H9 (cell line): ENCODE measurements at regions not wholly inside any gene's neighbourhood (a gene's known extent, or its start where the extent isn't known, plus 50 kb on each side); places are given as distances from the start of the nearest gene placed in this dataset.

ENCODE experiments used
- DNase-seq: peaks from one replicate; pipeline ENCODE4 v3.0.0-alpha.2; 2017
- H2AFZ ChIP-seq: one replicate; pipeline ENCODE4 v1.6.1; 2013; ENCODE audit warnings: mild to moderate bottlenecking, low read length, control low read depth, moderate library complexity
- H2AK5ac ChIP-seq: 2 replicates; pipeline ENCODE4 v1.6.1; 2013; ENCODE audit warnings: low read length, control low read depth, mixed read lengths; ENCODE audit not compliant: insufficient read length
- H2BK120ac ChIP-seq: one replicate; pipeline ENCODE4 v1.6.1; 2013; ENCODE audit warnings: low read depth, mild to moderate bottlenecking, low read length, control low read depth, inconsistent platforms; ENCODE audit not compliant: poor library complexity, severe bottlenecking
- H2BK12ac ChIP-seq: 2 replicates; pipeline ENCODE4 v1.6.1; 2013; ENCODE audit warnings: low read length, control low read depth, mixed read lengths, low read depth; ENCODE audit not compliant: insufficient read length
- H2BK15ac ChIP-seq: 2 replicates; pipeline ENCODE4 v1.6.1; 2013; ENCODE audit warnings: low read depth, low read length, control low read depth
- H2BK20ac ChIP-seq: one replicate; pipeline ENCODE4 v1.6.1; 2013; ENCODE audit warnings: low read depth, mild to moderate bottlenecking, low read length, control low read depth, inconsistent platforms; ENCODE audit not compliant: poor library complexity, severe bottlenecking
- H2BK5ac ChIP-seq: 2 replicates; pipeline ENCODE4 v1.6.1; 2013; ENCODE audit warnings: low read length, control low read depth, mixed read lengths; ENCODE audit not compliant: insufficient read length
- H3K14ac ChIP-seq: 2 replicates; pipeline ENCODE4 v1.6.1; 2013; ENCODE audit warnings: low read length, control low read depth; ENCODE audit not compliant: insufficient read depth
- H3K18ac ChIP-seq: 2 replicates; pipeline ENCODE4 v1.6.1; 2013; ENCODE audit warnings: low read depth, mild to moderate bottlenecking, mixed read lengths, low read length, control low read depth; ENCODE audit not compliant: insufficient read length
- H3K23ac ChIP-seq: 2 replicates; pipeline ENCODE4 v1.6.1; 2013; ENCODE audit warnings: low read length, control low read depth, mixed read lengths, low read depth; ENCODE audit not compliant: insufficient read length
- H3K23me2 ChIP-seq: 2 replicates; pipeline ENCODE4 v1.6.1; 2013; ENCODE audit warnings: low read depth, mild to moderate bottlenecking, mixed read lengths, low read length, control low read depth; ENCODE audit not compliant: insufficient read length, poor library complexity, severe bottlenecking
- H3K27ac ChIP-seq: 2 replicates; pipeline ENCODE4 v1.5.1; 2013; ENCODE audit warnings: low read length, control low read depth, mixed read lengths, low read depth; ENCODE audit not compliant: insufficient read length
- H3K27me3 ChIP-seq: 2 replicates; pipeline ENCODE4 v1.6.1; 2013; ENCODE audit warnings: low read length, control low read depth, inconsistent platforms; ENCODE audit not compliant: insufficient read depth
- H3K4ac ChIP-seq: 2 replicates; pipeline ENCODE4 v1.6.1; 2013; ENCODE audit warnings: low read depth, mild to moderate bottlenecking, control low read depth, inconsistent platforms, low read length, moderate library complexity
- H3K4me1 ChIP-seq: 2 replicates; pipeline ENCODE4 v1.6.1; 2013; ENCODE audit warnings: low read length, control low read depth, inconsistent platforms; ENCODE audit not compliant: insufficient read depth
- H3K4me2 ChIP-seq: 2 replicates; pipeline ENCODE4 v1.6.1; 2013; ENCODE audit warnings: low read length, control low read depth, mixed read lengths; ENCODE audit not compliant: insufficient read length, insufficient read depth
- H3K56ac ChIP-seq: 2 replicates; pipeline ENCODE4 v1.6.1; 2013; ENCODE audit warnings: low read depth, mild to moderate bottlenecking, mixed read lengths, low read length, control low read depth; ENCODE audit not compliant: insufficient read length
- H3K79me1 ChIP-seq: 2 replicates; pipeline ENCODE4 v1.6.1; 2013; ENCODE audit warnings: low read depth, mild to moderate bottlenecking, moderate library complexity, low read length, control low read depth, inconsistent platforms; ENCODE audit not compliant: insufficient read depth, poor library complexity, severe bottlenecking
- H3K79me2 ChIP-seq: 2 replicates; pipeline ENCODE4 v1.6.1; 2013; ENCODE audit warnings: low read length, control low read depth, inconsistent platforms; ENCODE audit not compliant: insufficient read depth
- H3K9ac ChIP-seq: 2 replicates; pipeline ENCODE4 v1.6.1; 2013; ENCODE audit warnings: low read length, control low read depth, mixed read lengths; ENCODE audit not compliant: insufficient read length; ENCODE audit errors: extremely low read depth
- H3K9me3 ChIP-seq: one replicate; pipeline ENCODE4 v1.6.1; 2013; ENCODE audit warnings: low read depth, low read length, inconsistent platforms; ENCODE audit not compliant: control insufficient read depth
- H3T11ph ChIP-seq: one replicate; pipeline ENCODE4 v1.6.1; 2013; ENCODE audit warnings: mild to moderate bottlenecking, low read length, control low read depth, inconsistent platforms
- H4K20me1 ChIP-seq: one replicate; pipeline ENCODE4 v1.6.1; 2013; ENCODE audit not compliant: control insufficient read depth, insufficient read length, insufficient read depth
- H4K5ac ChIP-seq: 2 replicates; pipeline ENCODE4 v1.6.1; 2013; ENCODE audit warnings: low read depth, mild to moderate bottlenecking, mixed read lengths, low read length, control low read depth; ENCODE audit not compliant: insufficient read length
- H4K8ac ChIP-seq: replicated peaks from 2 replicates; pipeline ENCODE4 v1.6.1; 2013; ENCODE audit warnings: low read length, control low read depth, mixed read lengths, low read depth; ENCODE audit not compliant: insufficient read length
- H4K91ac ChIP-seq: 2 replicates; pipeline ENCODE4 v1.6.1; 2013; ENCODE audit warnings: low read depth, mild to moderate bottlenecking, moderate library complexity, mixed read lengths, low read length, control low read depth; ENCODE audit not compliant: insufficient read length
- H3K27ac Mint-ChIP-seq, 3 experiments: 2 replicates in 2 of 3; 3 replicates in 1 of 3; pipeline ENCODE4 v1.8.0; 2020 to 2021; ENCODE audit warnings: mixed read lengths in 3 of 3, mild to moderate bottlenecking in 1 of 3, moderate library complexity in 1 of 3
- H3K27me3 Mint-ChIP-seq: 2 replicates; pipeline ENCODE4 v1.8.0; 2021; ENCODE audit warnings: low read depth, mild to moderate bottlenecking, moderate library complexity, mixed read lengths
- H3K36me3 Mint-ChIP-seq, 3 experiments: 2 replicates in 2 of 3; 3 replicates in 1 of 3; pipeline ENCODE4 v1.8.0; 2020 to 2021; ENCODE audit warnings: low read depth in 3 of 3, mixed read lengths in 3 of 3; ENCODE audit not compliant: insufficient read depth in 1 of 3
- H3K4me1 Mint-ChIP-seq, 2 experiments: 2 replicates each; pipeline ENCODE4 v1.8.0; 2020; ENCODE audit warnings: mixed read lengths in 2 of 2
- H3K4me3 Mint-ChIP-seq, 2 experiments: 2 replicates in 1 of 2; 3 replicates in 1 of 2; pipeline ENCODE4 v1.8.0; 2020 to 2021; ENCODE audit warnings: mild to moderate bottlenecking in 2 of 2, mixed read lengths in 2 of 2, moderate library complexity in 1 of 2
- H3K9me3 Mint-ChIP-seq, 2 experiments: 2 replicates in 1 of 2; 3 replicates in 1 of 2; pipeline ENCODE4 v1.8.0; 2020; ENCODE audit warnings: mild to moderate bottlenecking in 2 of 2, mixed read lengths in 2 of 2, moderate library complexity in 1 of 2
- CTCF ChIP-seq: fragments of 200-600 bp; sonication (generic); conservative IDR thresholded peaks from 3 replicates; pipeline ENCODE4 v1.8.0; 2021; ENCODE audit warnings: antibody characterized with exemption, mild to moderate bottlenecking

GRCh38 chr2:21759819-21760218, 636.1 kb downstream of the TDRD15 start:
- TF ChIP-seq CTCF: no peak
- Histone ChIP-seq H3K23me2 (no peaks in the 10 kb centered on the region), H3K4ac (no peak overlapping the region), H3K9me3 (no peaks in the 10 kb centered on the region), H4K8ac (no peak overlapping the region), H3K23ac (no peak overlapping the region), H3K27ac (no peak overlapping the region), H2AFZ (no peak overlapping the region), H3K9ac (no peak overlapping the region), H4K5ac (no peak overlapping the region), H2BK12ac (no peak overlapping the region), H3K4me2 (no peak overlapping the region), H2BK15ac (no peak overlapping the region), H2BK5ac (no peak overlapping the region), H3K14ac (no peak overlapping the region), H2BK120ac (no peak overlapping the region), H3K56ac (no peak overlapping the region), H3K79me1 (no peaks in the 10 kb centered on the region), H4K91ac (no peak overlapping the region), H3K27me3 (no peaks in the 10 kb centered on the region), H3K18ac (no peak overlapping the region), H2BK20ac (no peak overlapping the region), H3K4me1 (no peaks in the 10 kb centered on the region), H2AK5ac (no peak overlapping the region), H4K20me1 (no peaks in the 10 kb centered on the region), H3T11ph (no peak overlapping the region), H3K79me2 (no peaks in the 10 kb centered on the region)
- peaks cover 2 to 18% (median 7%) of the 10 kb centered on the region in 3 experiments; a peak in 5 of 7 replicates for H3K36me3 Mint-ChIP-seq
- no peak overlapping the region for H3K4me3 Mint-ChIP-seq
- H3K4me1 Mint-ChIP-seq: peaks cover 5 to 26% of the 10 kb centered on the region in 2 experiments
- no peak for DNase-seq
- H3K9me3 Mint-ChIP-seq: peaks cover 11 to 13% of the 10 kb centered on the region in 2 experiments
- H3K27me3 Mint-ChIP-seq: no peaks in the 10 kb centered on the region; the same call in 1 of the 2 replicates
- H3K27ac Mint-ChIP-seq: no peak overlapping the region
